Lower leg skin (tissue), 3 donors: ENCODE measurements at regions not wholly inside any gene's neighbourhood (a gene's known extent, or its start where the extent isn't known, plus 50 kb on each side); places are given as distances from the start of the nearest gene placed in this dataset.

Source experiments
- POLR2A ChIP-seq, 2 donors: fragments of 450-650 bp; IDR thresholded peaks; one replicate each; pipeline ENCODE4 v1.6.1; 2016 to 2017; ENCODE audit warnings: antibody characterized with exemption in 2 of 2, mild to moderate bottlenecking in 1 of 2, moderate library complexity in 1 of 2
- TF ChIP-seq, protein P1 (sequence below), 3 donors: fragments of 450-650 bp; IDR thresholded peaks; one replicate each; pipeline ENCODE4 v1.5.1; 2016; ENCODE audit warnings: antibody characterized with exemption in 3 of 3, mild to moderate bottlenecking in 3 of 3, moderate library complexity in 2 of 3

DNA sequence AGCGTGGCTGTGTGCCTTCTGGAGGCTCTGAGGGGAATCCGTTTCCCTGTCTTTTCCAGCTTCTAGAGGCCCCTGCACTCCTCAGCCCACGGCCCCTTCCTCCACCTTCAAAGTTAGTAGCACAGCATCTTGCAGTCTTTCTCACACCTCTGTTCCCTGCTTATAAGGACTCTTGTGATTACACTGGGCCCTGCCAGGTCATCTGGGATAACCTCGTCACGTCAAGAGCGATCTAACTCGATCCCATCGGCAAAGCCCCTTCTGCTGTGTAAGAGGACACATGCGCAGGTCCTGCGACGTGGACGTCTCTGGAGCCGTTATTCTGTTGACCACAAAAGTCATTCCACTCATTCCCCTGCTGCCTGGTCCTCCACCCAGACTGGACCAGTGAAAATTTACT lies 159.2 kb downstream of the BMP7 start:
- TF ChIP-seq, protein P1, sequence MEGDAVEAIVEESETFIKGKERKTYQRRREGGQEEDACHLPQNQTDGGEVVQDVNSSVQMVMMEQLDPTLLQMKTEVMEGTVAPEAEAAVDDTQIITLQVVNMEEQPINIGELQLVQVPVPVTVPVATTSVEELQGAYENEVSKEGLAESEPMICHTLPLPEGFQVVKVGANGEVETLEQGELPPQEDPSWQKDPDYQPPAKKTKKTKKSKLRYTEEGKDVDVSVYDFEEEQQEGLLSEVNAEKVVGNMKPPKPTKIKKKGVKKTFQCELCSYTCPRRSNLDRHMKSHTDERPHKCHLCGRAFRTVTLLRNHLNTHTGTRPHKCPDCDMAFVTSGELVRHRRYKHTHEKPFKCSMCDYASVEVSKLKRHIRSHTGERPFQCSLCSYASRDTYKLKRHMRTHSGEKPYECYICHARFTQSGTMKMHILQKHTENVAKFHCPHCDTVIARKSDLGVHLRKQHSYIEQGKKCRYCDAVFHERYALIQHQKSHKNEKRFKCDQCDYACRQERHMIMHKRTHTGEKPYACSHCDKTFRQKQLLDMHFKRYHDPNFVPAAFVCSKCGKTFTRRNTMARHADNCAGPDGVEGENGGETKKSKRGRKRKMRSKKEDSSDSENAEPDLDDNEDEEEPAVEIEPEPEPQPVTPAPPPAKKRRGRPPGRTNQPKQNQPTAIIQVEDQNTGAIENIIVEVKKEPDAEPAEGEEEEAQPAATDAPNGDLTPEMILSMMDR (IDR thresholded peaks at IDR 0.05), result no peak
- TF ChIP-seq POLR2A (IDR thresholded peaks at IDR 0.05), result no peak
